ENCODE measurements at regions not wholly inside any gene's neighbourhood (a gene's known extent, or its start where the extent isn't known, plus 50 kb on each side); places are given as distances from the start of the nearest gene placed in this dataset.
"Not testable (repeated sequence)": the region's sequence is repeated elsewhere in the genome, so short reads cannot be mapped to it uniquely, and the experiment has no call there.

DNA sequence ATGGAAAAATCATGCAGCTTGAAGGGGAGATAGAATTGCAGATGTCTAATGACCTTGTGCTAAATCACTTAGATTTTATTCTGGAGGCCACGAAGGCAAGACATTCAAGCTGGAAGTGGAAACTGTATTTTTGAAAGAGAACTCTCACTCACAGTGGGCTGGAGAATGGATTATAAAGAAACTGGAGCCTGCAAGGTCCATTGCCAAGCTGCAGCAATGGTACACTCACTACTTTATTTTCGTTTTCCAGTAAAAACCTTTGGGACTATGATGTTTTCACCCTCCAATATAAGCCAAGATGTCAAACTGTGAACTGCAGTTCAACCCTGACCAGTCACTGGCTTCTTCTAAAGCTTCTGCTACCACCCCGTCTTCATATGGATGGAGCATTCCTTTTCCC lies 62.0 kb downstream of the SKIDA1 start:
- DNase-seq (ENCODE audit: low read depth) = no peak

DNA sequence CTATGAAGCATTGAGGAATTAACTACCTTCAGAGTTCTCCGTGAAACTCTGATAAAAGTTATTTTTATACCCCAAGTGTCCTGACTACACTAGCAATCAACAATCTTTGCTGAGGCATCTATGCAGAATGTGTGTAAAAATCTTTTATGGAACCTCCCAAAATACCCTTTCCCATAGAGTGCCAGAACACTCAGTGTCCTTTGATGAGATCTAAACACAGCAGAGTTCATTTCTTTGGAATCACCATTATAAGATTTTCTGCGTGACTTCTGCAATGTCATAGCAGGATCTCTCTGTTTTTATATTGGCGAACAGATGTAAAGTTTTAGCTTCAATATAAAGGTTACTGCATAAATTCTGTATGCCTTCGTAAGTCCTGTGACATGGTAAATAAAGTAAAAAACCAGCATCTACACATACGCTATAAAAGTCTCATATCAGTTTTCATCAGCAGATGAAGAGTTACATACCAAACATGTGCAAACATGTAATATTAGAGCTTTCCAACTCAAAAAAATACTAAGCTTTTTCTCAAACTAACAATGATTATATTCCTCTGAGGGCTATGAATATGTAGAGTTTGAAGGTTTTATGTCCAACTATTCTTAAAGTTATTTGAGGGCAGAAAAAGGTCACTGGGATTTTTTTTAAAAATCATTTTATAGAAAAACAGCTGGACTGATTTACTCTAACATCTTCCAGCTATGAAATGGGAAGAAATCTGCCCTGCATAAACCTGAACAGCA lies 67.2 kb downstream of the SKIDA1 start:
- no peak for DNase-seq (ENCODE audit: low read depth)

DNA sequence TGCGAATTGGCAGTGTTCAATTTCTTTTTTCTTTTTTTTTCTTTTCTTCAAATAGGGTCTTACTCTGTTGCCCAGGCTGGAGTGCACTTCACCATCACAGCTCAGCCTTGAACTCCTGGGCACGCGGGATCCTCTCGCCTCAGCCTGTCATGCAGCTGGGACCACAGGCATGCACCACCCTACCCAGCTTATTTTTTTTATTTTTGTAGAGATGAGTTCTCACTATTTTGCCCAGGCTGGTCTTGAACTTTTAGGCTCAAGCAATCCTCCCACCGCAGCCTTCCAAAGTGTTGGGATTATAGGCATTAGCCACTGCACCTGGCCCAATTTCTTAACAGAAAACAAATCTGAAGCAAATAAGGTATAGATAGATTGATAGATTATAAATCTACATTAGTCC lies 69.3 kb downstream of the SKIDA1 start:
- DNase-seq (ENCODE audit: low read depth) = no peak

DNA sequence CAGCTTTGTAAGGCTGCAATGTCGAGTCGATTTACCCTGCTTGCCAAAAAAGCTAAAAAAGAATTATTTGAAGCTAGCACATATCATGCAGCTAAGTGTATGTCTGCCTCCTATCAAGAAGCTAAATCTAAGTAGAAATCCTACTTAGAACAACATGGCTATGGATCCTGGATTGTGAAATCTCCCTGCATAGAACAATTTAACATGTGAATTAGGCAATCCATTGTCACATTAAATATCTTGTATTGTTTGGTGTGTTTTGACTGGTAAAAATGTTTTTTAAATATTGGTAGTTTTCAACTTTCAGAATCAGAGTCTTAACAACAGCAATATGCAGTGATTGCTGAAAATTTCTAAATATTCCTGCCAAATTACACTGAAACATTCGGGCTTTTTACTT lies 73.3 kb downstream of the SKIDA1 start:
- no peak for DNase-seq (ENCODE audit: low read depth)

DNA sequence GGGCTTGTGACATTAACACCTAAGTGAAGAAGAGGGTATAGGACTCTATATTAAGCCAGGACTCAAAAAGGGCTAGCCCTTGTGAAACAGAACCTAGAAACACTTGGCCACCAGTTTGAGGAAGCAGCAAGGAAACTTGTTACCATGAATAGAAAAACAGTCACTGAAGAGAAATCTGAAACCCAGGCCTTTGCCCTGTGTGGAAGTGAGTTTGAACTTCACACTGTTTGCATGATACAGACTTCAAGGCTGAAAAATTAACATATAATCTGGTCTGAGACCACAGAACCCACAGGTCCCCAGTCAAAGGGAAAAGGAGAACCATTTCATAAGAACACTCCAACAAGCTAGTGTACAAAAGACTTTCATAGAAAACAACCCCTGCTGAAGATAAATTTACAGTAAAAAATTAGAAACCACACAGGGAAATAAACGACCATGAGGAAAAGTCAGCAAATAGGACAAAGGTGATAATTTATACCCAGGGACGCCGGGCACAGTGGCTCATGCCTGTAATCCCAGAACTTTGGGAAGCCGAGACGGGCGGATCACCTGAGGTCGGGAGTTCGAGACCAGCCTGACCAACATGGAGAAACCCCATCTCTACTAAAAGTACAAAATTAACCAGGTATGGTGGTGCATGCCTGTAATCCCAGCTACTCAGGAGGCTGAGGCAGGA lies 76.1 kb downstream of the SKIDA1 start:
- DNase-seq (ENCODE audit: low read depth) = no peak

DNA sequence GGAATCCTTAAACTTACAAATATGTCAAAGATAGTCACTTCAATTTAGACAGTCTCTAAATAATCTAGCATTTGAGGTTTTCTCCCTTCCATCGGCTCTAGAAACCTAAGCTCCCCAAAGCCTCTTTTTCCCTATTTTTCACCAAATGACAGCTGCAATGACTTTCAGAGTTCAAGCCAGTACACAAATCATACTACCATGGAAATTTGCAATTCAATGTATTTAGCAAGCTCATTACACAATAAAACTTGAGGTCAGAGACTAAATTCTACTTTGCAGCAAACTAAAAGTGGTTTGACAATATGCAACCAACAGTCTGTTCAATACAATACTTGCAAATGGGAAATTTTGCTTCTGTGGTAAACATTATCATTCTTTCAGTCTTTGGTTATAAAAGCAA lies 80.3 kb downstream of the SKIDA1 start:
- no peak for DNase-seq (ENCODE audit: low read depth)

DNA sequence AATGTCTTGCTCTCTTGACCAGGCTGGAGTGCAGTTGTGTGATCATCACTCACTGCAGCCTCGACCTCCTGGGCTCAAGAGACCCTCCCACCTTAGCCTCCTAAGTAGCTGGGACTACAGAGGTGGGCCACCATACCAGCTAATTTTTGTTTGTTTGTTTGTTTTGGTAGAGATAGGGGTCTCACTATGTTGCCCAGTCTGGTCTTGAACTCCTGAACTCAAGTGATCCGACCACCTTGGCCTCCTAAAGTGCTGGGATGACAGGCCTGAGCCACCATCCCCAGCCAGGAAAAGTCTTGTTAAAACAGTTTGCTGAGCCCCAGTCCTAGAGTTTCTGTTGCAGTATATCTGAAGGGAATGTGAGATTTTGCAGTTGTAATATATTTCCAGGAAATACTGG lies 83.9 kb downstream of the SKIDA1 start:
- DNase-seq (ENCODE audit: low read depth) = no peak

DNA sequence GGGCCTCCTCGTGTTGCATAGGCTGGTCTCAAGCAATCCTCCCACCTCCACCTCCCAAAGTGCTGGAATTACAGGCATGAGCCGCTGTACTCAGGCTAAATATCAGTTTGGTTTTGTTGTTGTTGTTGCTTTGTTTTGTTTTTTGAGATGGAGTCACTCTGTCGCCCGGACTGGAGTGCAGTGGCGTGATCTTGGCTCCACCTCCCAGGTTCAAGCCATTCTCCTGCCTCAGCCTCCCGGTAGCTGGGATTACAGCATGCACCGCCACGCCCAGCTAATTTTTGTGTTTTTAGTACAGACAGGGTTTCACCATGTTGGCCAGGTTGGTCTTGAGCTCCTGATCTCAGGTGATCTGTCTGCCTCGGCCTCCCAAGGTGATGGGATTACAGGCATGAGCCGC lies 86.6 kb downstream of the SKIDA1 start:
- DNase-seq (ENCODE audit: low read depth) = not testable (repeated sequence)

DNA sequence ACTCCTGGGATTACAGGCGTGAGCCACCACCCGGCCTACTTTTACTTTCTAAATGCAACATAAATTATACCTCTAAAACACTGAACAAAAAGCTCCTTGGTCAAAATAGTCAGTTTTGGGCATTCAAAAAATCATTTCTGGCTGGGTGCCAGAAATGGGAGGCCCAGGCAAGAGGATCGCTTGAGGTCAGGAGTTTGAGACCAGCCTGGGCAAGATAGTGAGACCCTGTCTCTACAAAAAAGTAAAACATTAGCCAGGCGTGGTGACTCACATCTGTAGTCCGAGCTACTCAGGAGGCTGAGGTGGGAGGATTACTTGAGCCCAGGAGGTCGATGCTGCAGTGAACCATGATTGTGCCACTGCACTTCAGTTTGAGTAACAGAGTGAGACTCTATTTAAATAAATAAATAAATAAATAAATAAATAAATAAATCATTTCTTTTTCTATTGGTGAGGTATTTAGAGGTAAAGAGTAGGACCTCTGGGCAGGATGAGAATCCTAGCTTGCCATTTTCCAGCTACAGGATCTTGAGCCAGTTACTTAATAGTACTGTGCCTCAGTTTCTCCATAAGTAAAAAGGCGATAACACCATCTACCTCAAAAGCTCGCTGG lies 87.6 kb downstream of the SKIDA1 start:
- no peak for DNase-seq (ENCODE audit: low read depth)

DNA sequence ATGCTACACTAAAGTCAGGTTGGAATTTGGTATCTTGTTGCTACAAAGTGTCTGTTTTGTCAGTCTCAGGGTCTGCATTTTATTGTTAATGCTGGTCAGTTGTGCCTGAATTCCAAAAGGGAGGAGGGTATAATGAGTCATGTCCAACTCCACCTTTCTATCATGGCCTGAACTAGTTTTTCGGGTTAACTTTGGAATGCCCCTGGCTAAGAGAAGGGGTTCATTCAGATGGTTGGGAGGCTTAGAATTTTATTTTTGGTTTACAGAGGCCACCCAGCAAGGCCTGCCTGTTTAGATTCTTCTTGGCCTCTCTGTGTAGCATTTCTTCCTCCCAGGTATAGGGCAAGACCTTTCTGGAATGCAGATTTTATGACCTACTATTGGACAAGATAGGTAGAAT lies 93.2 kb downstream of the SKIDA1 start:
- no peak for DNase-seq (ENCODE audit: low read depth)

DNA sequence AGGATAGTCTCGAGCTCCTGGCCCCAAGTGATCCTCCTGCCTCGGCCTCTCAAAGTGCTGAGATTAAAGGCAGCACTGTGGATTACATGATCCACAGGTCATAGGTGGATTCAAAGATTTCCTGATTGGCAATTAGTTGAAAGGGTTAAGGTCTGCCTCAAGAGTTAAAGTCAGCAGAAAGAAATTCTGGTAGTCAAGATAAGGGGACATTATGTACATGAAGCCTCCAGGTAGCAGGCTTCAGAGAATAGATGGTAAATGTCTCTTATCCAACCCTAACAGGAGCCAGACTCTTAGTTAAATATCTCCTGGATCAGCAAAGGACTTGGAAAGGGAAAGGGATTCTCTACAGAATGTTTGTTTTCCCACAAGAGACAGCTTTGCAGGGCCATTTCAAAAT lies 93.7 kb downstream of the SKIDA1 start:
- DNase-seq (ENCODE audit: low read depth) = no peak

DNA sequence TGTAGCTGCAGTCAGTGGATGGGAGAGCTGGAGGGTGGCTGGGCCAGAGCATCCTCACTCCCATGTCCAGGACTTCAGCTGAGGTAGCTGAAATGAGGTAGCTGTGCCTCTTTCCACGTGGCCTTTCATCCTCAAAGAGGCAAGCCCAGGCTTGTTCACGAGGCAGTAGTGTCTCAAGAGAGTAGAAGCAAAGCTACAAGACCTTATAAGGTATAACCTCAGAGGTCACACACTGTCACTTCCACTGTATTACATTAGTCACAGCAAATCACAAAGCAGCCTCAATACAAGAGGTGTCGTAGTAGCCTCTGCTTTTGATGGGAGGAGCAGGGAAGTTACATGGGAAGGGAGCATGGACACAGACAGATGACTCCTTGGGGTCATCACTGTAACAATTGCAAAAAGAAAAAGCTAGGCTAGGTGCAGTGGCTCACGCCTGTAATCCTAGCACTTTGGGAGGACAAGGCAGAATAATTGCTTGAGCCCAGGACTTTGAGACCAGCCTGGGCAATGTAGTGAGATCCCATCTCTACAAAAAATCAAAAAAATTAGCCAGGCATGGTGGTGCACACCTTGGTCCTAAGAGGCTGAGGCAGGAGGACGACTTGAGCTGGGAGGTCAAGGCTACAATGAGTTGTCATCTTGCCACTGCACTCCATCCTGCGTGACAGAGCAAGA lies 97.5 kb downstream of the SKIDA1 start:
- DNase-seq (ENCODE audit: low read depth) = peak; percentile 70

DNA sequence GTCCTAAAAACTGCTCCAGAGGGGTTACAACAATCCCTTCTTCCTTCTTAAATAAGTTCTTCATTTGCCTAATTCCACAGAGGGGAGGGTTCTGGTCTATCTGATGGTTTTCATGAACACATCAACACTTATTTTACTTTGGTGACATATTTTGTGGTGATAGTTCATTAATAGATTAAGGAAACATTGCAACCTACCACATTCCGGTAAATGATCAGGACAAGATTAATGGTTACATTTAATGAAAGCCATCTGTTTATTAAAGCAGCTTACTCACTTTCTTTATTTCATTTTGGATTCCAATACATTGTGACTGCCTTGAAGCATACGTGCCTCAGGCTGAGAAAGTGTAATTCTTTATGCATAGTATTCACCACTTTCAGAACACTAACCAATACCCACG lies 101.0 kb downstream of the SKIDA1 start:
- DNase-seq (ENCODE audit: low read depth) = no peak

DNA sequence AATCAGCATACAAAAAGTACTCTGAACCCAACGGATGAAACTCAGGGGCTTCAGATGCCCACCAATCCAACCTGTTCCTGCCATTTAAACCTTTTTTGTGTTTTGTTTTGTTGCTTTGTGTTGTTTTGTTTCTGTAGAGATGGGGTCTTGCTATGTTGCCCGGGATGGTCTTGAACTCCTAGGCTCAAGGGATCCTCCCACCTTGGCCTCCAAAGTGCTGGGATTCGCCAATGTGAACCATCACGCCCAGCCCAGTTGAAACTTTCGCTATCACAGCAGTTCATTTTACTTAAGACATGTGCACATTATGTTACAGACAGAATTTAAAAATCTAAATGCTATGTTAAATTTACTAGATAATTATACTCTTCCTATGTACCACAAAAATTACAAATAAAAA lies 101.6 kb downstream of the SKIDA1 start:
- DNase-seq (ENCODE audit: low read depth) = no peak

DNA sequence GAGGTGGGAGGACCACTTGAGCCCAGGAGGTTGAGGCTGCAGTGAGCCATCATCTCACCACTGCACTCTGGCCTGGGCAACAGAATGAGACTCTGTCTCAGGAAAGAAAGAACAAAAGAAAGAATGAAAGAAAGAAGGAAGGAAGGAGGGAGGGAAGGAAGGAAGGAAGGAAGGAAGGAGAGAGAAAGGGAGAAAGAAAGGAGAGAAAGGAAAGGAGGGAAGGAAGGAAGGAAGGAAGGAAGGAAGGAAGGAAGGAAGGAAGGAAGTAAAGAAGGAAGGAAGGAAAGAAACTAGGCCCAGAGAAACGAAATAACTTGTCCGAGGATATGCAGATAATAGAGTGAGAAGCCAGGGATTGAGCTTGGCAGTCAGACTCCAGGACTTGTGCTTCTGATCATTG lies 102.1 kb downstream of the SKIDA1 start:
- no peak for DNase-seq (ENCODE audit: low read depth)

DNA sequence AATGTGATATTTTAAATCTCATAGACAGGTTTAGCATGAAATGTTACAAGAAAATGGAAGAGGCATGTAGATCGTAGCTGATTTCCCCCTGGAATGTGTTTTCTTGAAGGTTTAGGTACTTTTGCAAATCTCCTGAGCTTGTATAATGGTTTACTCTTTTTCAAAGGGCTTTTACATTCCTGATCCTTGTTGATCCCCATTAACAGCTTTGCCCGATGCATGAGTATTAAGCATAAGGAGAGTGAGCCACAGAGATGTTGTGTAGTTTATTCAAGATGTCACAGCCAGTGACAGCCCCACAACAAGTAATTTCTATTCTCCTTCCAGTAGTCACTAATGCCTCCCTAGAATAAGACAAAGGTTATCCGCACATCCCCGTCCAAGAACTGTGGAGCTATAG lies 103.7 kb downstream of the SKIDA1 start:
- DNase-seq (ENCODE audit: low read depth) = no peak

DNA sequence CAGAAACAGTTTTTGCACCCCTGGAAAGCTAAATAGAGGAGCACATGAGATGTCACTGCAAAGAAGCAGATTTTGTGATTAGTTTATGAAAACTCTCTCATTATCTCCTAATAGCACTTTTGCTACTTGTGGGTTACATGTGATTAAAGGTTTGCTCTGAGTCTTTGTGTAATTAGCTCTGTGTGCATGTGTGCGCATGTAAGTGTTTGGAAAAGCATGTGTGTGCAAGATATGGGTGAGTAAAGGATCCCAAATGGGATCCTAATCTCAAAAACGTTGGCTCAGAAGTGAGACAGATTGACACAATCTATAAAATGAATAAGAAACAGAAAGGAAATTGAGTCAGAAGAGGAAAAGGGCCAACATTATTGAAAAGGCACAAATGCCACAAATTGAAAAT lies 104.5 kb downstream of the SKIDA1 start:
- no peak for DNase-seq (ENCODE audit: low read depth)

DNA sequence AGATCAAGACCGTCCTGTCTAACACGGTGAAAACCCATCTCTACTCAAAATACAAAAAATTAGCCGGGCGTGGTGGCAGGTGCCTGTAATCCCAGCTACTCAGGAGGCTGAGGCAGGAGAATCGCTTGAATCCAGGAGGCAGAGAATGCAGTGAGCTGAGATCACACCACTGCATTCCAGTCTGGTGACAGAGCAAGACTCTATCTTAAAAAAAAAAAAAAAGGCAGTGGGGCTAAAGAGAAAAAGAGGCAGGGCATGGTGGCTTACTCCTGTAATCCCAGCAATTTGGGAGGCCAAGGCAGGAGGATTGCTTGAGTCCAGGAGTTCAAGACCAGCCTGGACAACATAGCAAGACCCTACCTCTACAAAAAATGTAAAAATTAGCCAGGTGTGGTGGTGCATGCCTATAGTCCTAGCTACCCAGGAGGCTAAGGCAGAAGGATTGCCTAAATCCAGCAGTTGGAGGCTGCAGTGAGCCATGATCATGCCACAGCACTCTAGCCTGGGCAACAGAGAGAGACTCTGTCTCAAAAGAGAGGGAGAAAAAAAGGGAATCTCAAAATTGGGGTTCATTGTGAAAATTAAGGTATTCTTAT lies 106.4 kb downstream of the SKIDA1 start:
- DNase-seq (ENCODE audit: low read depth) = peak; percentile 77

DNA sequence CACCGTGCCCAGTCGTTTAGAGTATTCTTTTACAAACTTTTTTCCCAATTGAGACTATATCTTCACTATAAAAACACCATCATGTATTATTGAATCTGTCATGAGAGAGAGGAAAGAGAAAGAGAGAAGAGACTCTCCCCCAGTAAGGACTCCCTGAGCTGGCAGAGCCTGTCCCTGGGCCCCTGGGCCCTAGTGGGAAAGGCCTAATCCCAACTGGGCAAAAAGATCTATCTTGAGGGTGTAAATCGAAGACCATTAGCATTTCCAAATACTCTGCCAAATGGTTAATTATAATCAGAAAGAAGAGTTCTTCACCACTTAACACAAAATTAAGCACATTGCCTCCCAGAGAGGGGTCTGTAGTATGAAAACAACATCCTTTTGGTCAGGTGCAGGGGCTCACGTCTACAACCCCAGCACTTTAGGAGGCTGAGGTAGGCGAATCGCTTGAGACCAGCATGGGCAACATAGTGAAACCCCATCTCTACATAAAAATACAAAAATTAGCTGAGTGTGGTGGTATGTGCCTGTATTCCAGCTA lies 108.2 kb downstream of the SKIDA1 start:
- DNase-seq (ENCODE audit: low read depth) = no peak

DNA sequence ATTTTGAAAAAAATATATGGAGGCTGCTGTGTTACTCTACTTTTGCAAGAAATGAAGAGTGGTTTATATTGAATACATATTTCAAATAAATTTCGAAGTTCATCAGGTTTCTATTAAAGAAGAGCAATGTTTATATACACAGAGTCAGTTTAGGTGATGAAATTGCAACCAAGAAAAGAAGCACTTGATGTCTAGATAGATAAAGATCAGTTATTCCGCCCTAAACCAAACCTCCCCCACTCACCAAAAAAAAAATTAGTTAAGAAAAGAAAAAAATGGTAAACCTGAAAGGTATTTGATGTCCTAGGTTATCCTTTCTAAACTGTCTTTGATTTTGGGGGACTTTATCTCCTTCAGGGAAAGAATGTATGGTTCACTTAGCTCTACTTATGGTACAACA lies 111.8 kb downstream of the SKIDA1 start:
- no peak for DNase-seq (ENCODE audit: low read depth)

DNA sequence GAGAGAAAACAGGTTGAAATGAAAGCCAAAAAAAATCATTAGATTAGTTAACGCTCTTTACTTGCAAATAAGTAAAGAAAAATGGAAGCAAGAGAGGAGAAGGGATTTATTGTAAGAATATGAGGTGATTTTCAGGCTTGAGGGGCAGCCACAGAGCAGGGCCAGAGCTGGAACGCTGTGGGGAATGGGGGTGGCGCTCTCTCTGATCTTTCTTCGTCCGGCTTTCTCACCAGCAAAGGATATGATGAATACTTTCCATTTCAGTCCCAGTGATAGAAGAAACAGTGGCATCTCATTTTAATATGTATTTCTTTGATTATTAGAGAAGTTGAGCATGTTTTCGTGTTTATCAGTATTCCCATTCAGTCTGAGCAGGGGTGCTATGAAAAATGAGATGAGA lies 112.2 kb downstream of the SKIDA1 start:
- DNase-seq (ENCODE audit: low read depth) = no peak
